ENCODE measurements at regions not wholly inside any gene's neighbourhood (a gene's known extent, or its start where the extent isn't known, plus 50 kb on each side); places are given as distances from the start of the nearest gene placed in this dataset.

- intact Hi-C loops (cut with DNase I; ENCODE audit: low total_unique reads) = no loop called here
- no peaks in the 10 kb centered on the region for H3K27me3 ChIP-seq
- no peak overlapping the region for H3K27ac ChIP-seq
- no peak overlapping the region for H3K4me3 ChIP-seq
- H3K4me1 ChIP-seq = no peaks in the 10 kb centered on the region
- H3K9me3 ChIP-seq = no peaks in the 10 kb centered on the region
- DNase-seq = no peak
- no peak for TF ChIP-seq POLR2A (IDR thresholded peaks at IDR 0.05)
- TF ChIP-seq, protein P1, sequence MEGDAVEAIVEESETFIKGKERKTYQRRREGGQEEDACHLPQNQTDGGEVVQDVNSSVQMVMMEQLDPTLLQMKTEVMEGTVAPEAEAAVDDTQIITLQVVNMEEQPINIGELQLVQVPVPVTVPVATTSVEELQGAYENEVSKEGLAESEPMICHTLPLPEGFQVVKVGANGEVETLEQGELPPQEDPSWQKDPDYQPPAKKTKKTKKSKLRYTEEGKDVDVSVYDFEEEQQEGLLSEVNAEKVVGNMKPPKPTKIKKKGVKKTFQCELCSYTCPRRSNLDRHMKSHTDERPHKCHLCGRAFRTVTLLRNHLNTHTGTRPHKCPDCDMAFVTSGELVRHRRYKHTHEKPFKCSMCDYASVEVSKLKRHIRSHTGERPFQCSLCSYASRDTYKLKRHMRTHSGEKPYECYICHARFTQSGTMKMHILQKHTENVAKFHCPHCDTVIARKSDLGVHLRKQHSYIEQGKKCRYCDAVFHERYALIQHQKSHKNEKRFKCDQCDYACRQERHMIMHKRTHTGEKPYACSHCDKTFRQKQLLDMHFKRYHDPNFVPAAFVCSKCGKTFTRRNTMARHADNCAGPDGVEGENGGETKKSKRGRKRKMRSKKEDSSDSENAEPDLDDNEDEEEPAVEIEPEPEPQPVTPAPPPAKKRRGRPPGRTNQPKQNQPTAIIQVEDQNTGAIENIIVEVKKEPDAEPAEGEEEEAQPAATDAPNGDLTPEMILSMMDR (IDR thresholded peaks at IDR 0.05) = no peak
- no peaks in the 10 kb centered on the region for H3K36me3 ChIP-seq
These were observed 91.7 kb upstream of the ADCY1 start for GRCh38 chr7:45482451-45482850.

DNA sequence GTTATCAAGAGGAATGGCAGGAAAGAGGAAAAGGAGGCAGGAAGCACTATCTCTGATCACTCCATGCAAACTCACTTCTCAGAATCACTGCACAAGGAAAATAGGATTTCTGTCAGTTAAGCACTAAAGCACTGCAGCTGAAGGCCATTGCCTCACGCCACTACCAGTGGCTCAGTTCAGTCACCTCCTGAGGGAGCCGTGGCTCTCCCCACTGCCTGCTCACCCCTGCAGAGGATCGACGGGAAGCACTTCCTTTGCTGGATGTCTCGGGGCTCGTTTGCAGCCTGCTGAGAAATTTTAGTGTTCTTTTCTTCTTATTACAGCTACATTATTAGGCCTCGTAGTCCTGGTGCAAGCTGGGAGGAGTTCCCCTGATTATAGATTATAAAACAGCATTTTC is 90.1 kb upstream of the ADCY1 start:
- Histone ChIP-seq H3K27ac (no peak overlapping the region), H3K36me3 (no peaks in the 10 kb centered on the region), H3K9me3 (no peaks in the 10 kb centered on the region), H3K4me1 (no peaks in the 10 kb centered on the region), H3K27me3 (no peaks in the 10 kb centered on the region), H3K4me3 (no peak overlapping the region)
- intact Hi-C loops (cut with DNase I; ENCODE audit: low total_unique reads) = no loop called here
- no peak for TF ChIP-seq POLR2A (IDR thresholded peaks at IDR 0.05)
- TF ChIP-seq, protein P1 (IDR thresholded peaks at IDR 0.05) = no peak
- DNase-seq = no peak

- DNase-seq = no peak
- Histone ChIP-seq H3K4me3 (no peak overlapping the region), H3K27ac (no peak overlapping the region), H3K9me3 (no peaks in the 10 kb centered on the region), H3K36me3 (no peaks in the 10 kb centered on the region), H3K27me3 (no peaks in the 10 kb centered on the region), H3K4me1 (no peaks in the 10 kb centered on the region)
- intact Hi-C loops (cut with DNase I; ENCODE audit: low total_unique reads) = no loop called here
- TF ChIP-seq, protein P1 (IDR thresholded peaks at IDR 0.05) = no peak
- TF ChIP-seq POLR2A (IDR thresholded peaks at IDR 0.05) = no peak
These were observed 87.6 kb upstream of the ADCY1 start for GRCh38 chr7:45486575-45486974.

GRCh38 chr7:45494885-45495284 is 79.3 kb upstream of the ADCY1 start:
- DNase-seq = no peak
- Histone ChIP-seq H3K27ac (no peak overlapping the region), H3K36me3 (no peaks in the 10 kb centered on the region), H3K9me3 (no peaks in the 10 kb centered on the region), H3K27me3 (no peaks in the 10 kb centered on the region), H3K4me1 (no peaks in the 10 kb centered on the region), H3K4me3 (no peak overlapping the region)
- intact Hi-C loops (cut with DNase I; ENCODE audit: low total_unique reads) = no loop called here
- no peak for TF ChIP-seq POLR2A (IDR thresholded peaks at IDR 0.05)
- TF ChIP-seq, protein P1 (IDR thresholded peaks at IDR 0.05) = no peak

DNA sequence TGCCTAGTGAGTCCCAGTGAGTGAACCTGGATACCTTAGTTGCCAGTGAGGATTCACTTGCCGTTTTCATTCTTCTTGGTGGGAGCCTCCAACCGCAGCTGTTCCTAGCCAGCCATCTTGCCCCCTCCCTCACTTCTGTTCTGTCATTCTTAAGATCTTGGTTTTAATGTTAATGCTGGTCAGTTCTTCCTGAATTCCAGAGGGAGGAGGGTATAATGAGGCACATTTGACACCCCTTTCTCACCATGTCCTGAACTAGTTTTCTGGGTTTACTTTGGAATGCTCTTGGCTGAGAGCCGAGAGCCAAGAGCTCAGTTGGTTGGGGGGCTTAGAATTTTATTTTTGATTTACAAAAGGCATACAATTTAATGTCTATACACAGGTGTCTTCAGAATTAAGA is 78.5 kb upstream of the ADCY1 start:
- no peak for DNase-seq
- H3K4me3 ChIP-seq = no peak overlapping the region
- H3K4me1 ChIP-seq = no peaks in the 10 kb centered on the region
- no peak overlapping the region for H3K27ac ChIP-seq
- H3K36me3 ChIP-seq = no peaks in the 10 kb centered on the region
- H3K27me3 ChIP-seq = no peaks in the 10 kb centered on the region
- TF ChIP-seq POLR2A (IDR thresholded peaks at IDR 0.05) = no peak
- TF ChIP-seq, protein P1 (IDR thresholded peaks at IDR 0.05) = no peak
- no peaks in the 10 kb centered on the region for H3K9me3 ChIP-seq
- intact Hi-C loops (cut with DNase I; ENCODE audit: low total_unique reads) = no loop called here

Data from uterus (tissue), 3 donors.